Mesendoderm (in vitro differentiated cells): ENCODE measurements at regions not wholly inside any gene's neighbourhood (a gene's known extent, or its start where the extent isn't known, plus 50 kb on each side); places are given as distances from the start of the nearest gene placed in this dataset.

Experiments used
- DNase-seq: peaks from one replicate; pipeline ENCODE4 v3.0.0; 2013
- H2AK5ac ChIP-seq: 2 replicates; pipeline ENCODE4 v1.6.1; 2013; ENCODE audit warnings: low read length, inconsistent platforms
- H2BK120ac ChIP-seq: 2 replicates; pipeline ENCODE4 v1.6.1; 2013; ENCODE audit warnings: low read depth, mild to moderate bottlenecking, low read length, moderate library complexity, mixed read lengths
- H2BK15ac ChIP-seq: replicated peaks from 2 replicates; pipeline ENCODE4 v1.6.1; 2013; ENCODE audit warnings: low read depth, mild to moderate bottlenecking, moderate library complexity
- H2BK5ac ChIP-seq: 2 replicates; pipeline ENCODE4 v1.6.1; 2013; ENCODE audit warnings: low read length, inconsistent platforms
- H3K18ac ChIP-seq: 2 replicates; pipeline ENCODE4 v1.6.1; 2013; ENCODE audit warnings: mild to moderate bottlenecking, low read length, mixed read lengths
- H3K23ac ChIP-seq: one replicate; pipeline ENCODE4 v1.6.1; 2013; ENCODE audit warnings: low read length
- H3K27ac ChIP-seq: 2 replicates; pipeline ENCODE4 v1.5.1; 2013; ENCODE audit warnings: low read depth, mild to moderate bottlenecking, inconsistent platforms, low read length, moderate library complexity
- H3K27me3 ChIP-seq: 2 replicates; pipeline ENCODE4 v1.6.1; 2013; ENCODE audit warnings: low read length, control low read depth, mild to moderate bottlenecking, inconsistent platforms; ENCODE audit not compliant: insufficient read depth, poor library complexity
- H3K36me3 ChIP-seq: 2 replicates; pipeline ENCODE4 v1.6.1; 2013; ENCODE audit warnings: low read length, inconsistent platforms; ENCODE audit not compliant: control insufficient read depth, insufficient read depth
- H3K4ac ChIP-seq: one replicate; pipeline ENCODE4 v1.6.1; 2013; ENCODE audit warnings: low read depth, mild to moderate bottlenecking, low read length, moderate library complexity
- H3K4me1 ChIP-seq: 2 replicates; pipeline ENCODE4 v1.6.1; 2013; ENCODE audit warnings: low read depth, low read length, inconsistent platforms; ENCODE audit not compliant: control insufficient read depth
- H3K4me2 ChIP-seq: 2 replicates; pipeline ENCODE4 v1.6.1; 2013; ENCODE audit warnings: low read length
- H3K4me3 ChIP-seq: 2 replicates; pipeline ENCODE4 v1.5.1; 2013; ENCODE audit warnings: mild to moderate bottlenecking, low read length
- H3K56ac ChIP-seq: one replicate; pipeline ENCODE4 v1.6.1; 2013; ENCODE audit warnings: low read length
- H3K79me1 ChIP-seq: 2 replicates; pipeline ENCODE4 v1.6.1; 2013; ENCODE audit warnings: low read length, inconsistent platforms
- H3K79me2 ChIP-seq: 2 replicates; pipeline ENCODE4 v1.6.1; 2013; ENCODE audit warnings: mild to moderate bottlenecking, low read length; ENCODE audit not compliant: control insufficient read depth, insufficient read depth
- H3K9ac ChIP-seq: 2 replicates; pipeline ENCODE4 v1.6.1; 2013; ENCODE audit warnings: low read length, inconsistent platforms
- H4K5ac ChIP-seq: one replicate; pipeline ENCODE4 v1.6.1; 2013; ENCODE audit warnings: low read length
- H4K8ac ChIP-seq: one replicate; pipeline ENCODE4 v1.6.1; 2013; ENCODE audit warnings: low read depth, mild to moderate bottlenecking, control low read depth, low read length, moderate library complexity
- WGBS: extraction: QIAGEN DNeasy Blood & Tissue Kit; methylation state at CpG from one replicate; pipeline ENCODE4 v1.1.7; 2013; ENCODE audit warnings: low lambda C conversion rate, missing lambda C conversion rate; ENCODE audit not compliant: insufficient coverage; ENCODE audit errors: extremely low coverage; 5-methylcytosine and 5-hydroxymethylcytosine counted together

GRCh38 chr13:72201726-72202125 is 334.7 kb upstream of the DACH1 start:
- Histone ChIP-seq H4K8ac (no peak overlapping the region), H3K4ac (no peak overlapping the region), H4K5ac (no peak overlapping the region), H3K4me1 (no peaks in the 10 kb centered on the region), H3K79me2 (no peaks in the 10 kb centered on the region), H2BK15ac (no peak overlapping the region), H2AK5ac (no peak overlapping the region), H3K79me1 (no peaks in the 10 kb centered on the region), H3K9ac (no peak overlapping the region), H3K23ac (no peak overlapping the region), H3K27me3 (no peaks in the 10 kb centered on the region), H3K36me3 (no peaks in the 10 kb centered on the region), H3K56ac (no peak overlapping the region), H2BK120ac (no peak overlapping the region), H3K18ac (no peak overlapping the region), H3K4me3 (no peak overlapping the region), H3K4me2 (no peak overlapping the region), H2BK5ac (no peak overlapping the region), H3K27ac (no peak overlapping the region)
- no peak for DNase-seq

- no peaks in the 10 kb centered on the region for H3K36me3 ChIP-seq
Measured at GRCh38 chr13:72199640-72200039, 332.6 kb upstream of the DACH1 start.

GRCh38 chr13:72198967-72199560 is 332.1 kb upstream of the DACH1 start:
- Histone ChIP-seq H2AK5ac (no peak overlapping the region), H3K4ac (no peak overlapping the region), H3K79me1 (no peaks in the 10 kb centered on the region), H3K4me1 (no peaks in the 10 kb centered on the region), H3K79me2 (no peaks in the 10 kb centered on the region), H4K5ac (no peak overlapping the region), H4K8ac (no peak overlapping the region), H2BK120ac (no peak overlapping the region), H3K4me2 (no peak overlapping the region), H3K27ac (no peak overlapping the region), H2BK5ac (no peak overlapping the region), H2BK15ac (no peak overlapping the region), H3K18ac (no peak overlapping the region), H3K23ac (no peak overlapping the region), H3K36me3 (no peaks in the 10 kb centered on the region), H3K56ac (no peak overlapping the region), H3K4me3 (no peak overlapping the region), H3K9ac (no peak overlapping the region), H3K27me3 (no peaks in the 10 kb centered on the region)
- DNase-seq = no peak
- WGBS = no CpG with 5 or more reads among the region's 2 CpGs

More at GRCh38 chr13:72199640-72200039, 332.6 kb upstream of the DACH1 start:
- Histone ChIP-seq H3K18ac (no peak overlapping the region), H3K79me1 (no peaks in the 10 kb centered on the region), H2BK120ac (no peak overlapping the region), H4K8ac (no peak overlapping the region), H3K4ac (no peak overlapping the region), H3K27ac (no peak overlapping the region), H3K79me2 (no peaks in the 10 kb centered on the region), H3K27me3 (no peaks in the 10 kb centered on the region), H3K4me1 (no peaks in the 10 kb centered on the region), H3K4me3 (no peak overlapping the region), H3K9ac (no peak overlapping the region), H4K5ac (no peak overlapping the region), H3K23ac (no peak overlapping the region), H3K56ac (no peak overlapping the region), H2BK5ac (no peak overlapping the region), H3K4me2 (no peak overlapping the region), H2AK5ac (no peak overlapping the region), H2BK15ac (no peak overlapping the region)
- no CpG with 5 or more reads among the region's 2 CpGs for WGBS
- no peak for DNase-seq

DNA sequence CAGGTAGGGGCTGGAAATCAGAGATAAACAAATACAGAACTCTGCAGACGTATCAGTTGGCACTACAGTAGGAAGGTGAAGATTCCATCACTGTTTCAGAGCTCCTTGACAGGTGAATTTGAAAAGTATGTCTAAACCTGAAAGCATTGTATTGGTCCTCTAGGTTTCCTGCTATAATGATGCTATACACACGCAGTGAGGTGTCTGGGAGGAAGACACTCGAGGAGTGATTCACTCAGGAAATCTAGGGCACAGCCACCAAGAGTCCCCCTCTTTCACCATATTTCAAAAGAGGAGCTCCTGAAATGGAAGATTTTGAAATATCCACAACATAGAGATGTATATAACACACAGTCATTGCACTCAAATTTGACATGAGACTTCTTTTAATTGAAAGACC is 331.0 kb upstream of the DACH1 start:
- Histone ChIP-seq H3K27ac (no peak overlapping the region), H3K79me1 (no peaks in the 10 kb centered on the region), H2AK5ac (no peak overlapping the region), H3K36me3 (no peaks in the 10 kb centered on the region), H3K79me2 (no peaks in the 10 kb centered on the region), H2BK5ac (no peak overlapping the region), H3K4ac (no peak overlapping the region), H3K4me2 (no peak overlapping the region), H3K18ac (no peak overlapping the region), H3K4me1 (no peaks in the 10 kb centered on the region), H4K5ac (no peak overlapping the region), H3K9ac (no peak overlapping the region), H3K56ac (no peak overlapping the region), H3K4me3 (no peak overlapping the region), H3K23ac (no peak overlapping the region), H4K8ac (no peak overlapping the region), H3K27me3 (no peaks in the 10 kb centered on the region), H2BK120ac (no peak overlapping the region), H2BK15ac (no peak overlapping the region)
- no peak for DNase-seq
- no CpG with 5 or more reads among the region's 3 CpGs for WGBS

GRCh38 chr13:72195044-72195704 is 328.2 kb upstream of the DACH1 start:
- Histone ChIP-seq H3K56ac (no peak overlapping the region), H3K79me2 (no peaks in the 10 kb centered on the region), H3K4me1 (no peaks in the 10 kb centered on the region), H3K18ac (no peak overlapping the region), H3K4ac (no peak overlapping the region), H4K5ac (no peak overlapping the region), H3K79me1 (no peaks in the 10 kb centered on the region), H2BK5ac (no peak overlapping the region), H4K8ac (no peak overlapping the region), H3K9ac (no peak overlapping the region), H3K36me3 (no peaks in the 10 kb centered on the region), H2AK5ac (no peak overlapping the region), H3K27me3 (no peaks in the 10 kb centered on the region), H3K4me3 (no peak overlapping the region), H3K23ac (no peak overlapping the region), H3K27ac (no peak overlapping the region), H2BK15ac (no peak overlapping the region), H2BK120ac (no peak overlapping the region), H3K4me2 (no peak overlapping the region)
- no CpG with 5 or more reads among the region's 3 CpGs for WGBS
- no peak for DNase-seq

DNA sequence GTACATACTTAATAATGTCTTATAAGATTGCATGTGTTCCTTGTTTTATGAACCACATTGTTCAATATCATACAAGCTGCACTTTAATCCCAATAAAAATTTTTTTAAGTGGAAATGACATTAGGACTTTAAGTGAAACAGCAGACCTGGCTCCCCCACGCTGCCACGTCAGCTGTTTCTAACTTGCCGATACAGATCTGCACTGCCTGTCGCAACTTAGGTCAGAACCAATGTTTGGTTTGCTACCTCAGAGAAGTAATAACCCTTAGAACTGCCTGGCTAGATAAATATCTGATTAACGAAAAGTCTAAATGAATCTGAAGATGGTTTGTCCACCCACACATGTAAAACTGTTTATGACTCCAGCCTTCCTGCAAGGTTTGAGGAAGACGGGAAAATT is 327.5 kb upstream of the DACH1 start:
- Histone ChIP-seq H3K36me3 (no peaks in the 10 kb centered on the region), H3K9ac (no peak overlapping the region), H4K8ac (no peak overlapping the region), H3K4ac (no peak overlapping the region), H3K23ac (no peak overlapping the region), H2BK15ac (no peak overlapping the region), H3K4me1 (no peaks in the 10 kb centered on the region), H3K27ac (no peak overlapping the region), H2AK5ac (no peak overlapping the region), H2BK5ac (no peak overlapping the region), H4K5ac (no peak overlapping the region), H3K56ac (no peak overlapping the region), H3K27me3 (no peaks in the 10 kb centered on the region), H3K79me1 (no peaks in the 10 kb centered on the region), H3K79me2 (no peaks in the 10 kb centered on the region), H2BK120ac (no peak overlapping the region), H3K4me3 (no peak overlapping the region), H3K18ac (no peak overlapping the region), H3K4me2 (no peak overlapping the region)
- no CpG with 5 or more reads among the region's 6 CpGs for WGBS
- no peak for DNase-seq
